OCI-LY3 (cell line): ENCODE measurements at regions not wholly inside any gene's neighbourhood (a gene's known extent, or its start where the extent isn't known, plus 50 kb on each side); places are given as distances from the start of the nearest gene placed in this dataset.

Source experiments
- H2AFZ ChIP-seq: fragments of 200-600, 300-600 bp; shearing (Covaris generic); 2 replicates; pipeline ENCODE4 v1.6.0; 2014; ENCODE audit warnings: antibody characterized with exemption, low read depth, low read length
- H3K27ac ChIP-seq: fragments of 200-600, 300-600 bp; sonication (generic); 2 replicates; pipeline ENCODE4 v1.5.1; 2014; ENCODE audit warnings: mild to moderate bottlenecking, low read length, moderate library complexity, mixed read lengths
- H3K27me3 ChIP-seq: fragments of 200-600, 300-600 bp; sonication (generic); 2 replicates; pipeline ENCODE4 v1.6.1; 2014; ENCODE audit warnings: low read depth, low read length, mixed read lengths
- H3K36me3 ChIP-seq: fragments of 200-600, 300-600 bp; sonication (generic); replicated peaks from 2 replicates; pipeline ENCODE3; 2014; ENCODE audit warnings: low read depth, low read length, mixed read lengths
- H3K4me1 ChIP-seq: fragments of 300-600, 200-600 bp; sonication (generic); 2 replicates; pipeline ENCODE4 v1.6.1; 2014; ENCODE audit warnings: low read length, mixed read lengths
- H3K4me2 ChIP-seq: fragments of 200-600, 300-600 bp; sonication (generic); 2 replicates; pipeline ENCODE4 v1.6.1; 2014; ENCODE audit warnings: low read length, mixed read lengths
- H3K4me3 ChIP-seq: fragments of 300-600, 200-600 bp; sonication (generic); 2 replicates; pipeline ENCODE4 v1.5.1; 2014; ENCODE audit warnings: antibody characterized with exemption, mild to moderate bottlenecking, low read length, moderate library complexity
- H3K79me2 ChIP-seq: fragments of 300-600, 200-600 bp; shearing (Covaris generic); 2 replicates; pipeline ENCODE4 v1.6.1; 2014; ENCODE audit warnings: mild to moderate bottlenecking, low read length, mixed read lengths
- H3K9ac ChIP-seq: fragments of 300-600, 200-600 bp; shearing (Covaris generic); 2 replicates; pipeline ENCODE4 v1.6.0; 2014; ENCODE audit warnings: mild to moderate bottlenecking, low read length, moderate library complexity
- H3K9me3 ChIP-seq: fragments of 200-600, 300-600 bp; shearing (Covaris generic); 2 replicates; pipeline ENCODE4 v1.6.1; 2014; ENCODE audit warnings: low read length, mixed read lengths; ENCODE audit not compliant: insufficient read depth
- H4K20me1 ChIP-seq: fragments of 200-600, 300-600 bp; sonication (generic); 2 replicates; pipeline ENCODE4 v1.6.1; 2016; ENCODE audit warnings: low read length, mixed read lengths; ENCODE audit not compliant: insufficient read depth
- CTCF ChIP-seq: fragments of 200-600, 300-600 bp; sonication (generic); IDR thresholded peaks from 2 replicates; pipeline ENCODE4 v1.5.1; 2014; ENCODE audit warnings: antibody characterized with exemption, low read length, low read depth
- EZH2phosphoT487 ChIP-seq: fragments of 200-600 bp; shearing (Covaris generic); IDR thresholded peaks from 2 replicates; pipeline ENCODE4 v1.6.1; 2018; ENCODE audit warnings: antibody characterized with exemption, mixed run types, low read depth

- TF ChIP-seq EZH2phosphoT487, result no peak
- TF ChIP-seq CTCF, result no peak
- H3K36me3 ChIP-seq, result no peaks in the 10 kb centered on the region
- H3K4me2 ChIP-seq, result no peak overlapping the region
- H2AFZ ChIP-seq, result no peak overlapping the region
- no peaks in the 10 kb centered on the region for H3K9me3 ChIP-seq
- no peak overlapping the region for H3K9ac ChIP-seq
- no peak overlapping the region for H3K27ac ChIP-seq
- no peaks in the 10 kb centered on the region for H4K20me1 ChIP-seq
- no peaks in the 10 kb centered on the region for H3K4me1 ChIP-seq
- no peaks in the 10 kb centered on the region for H3K79me2 ChIP-seq
- no peaks in the 10 kb centered on the region for H3K27me3 ChIP-seq
- H3K4me3 ChIP-seq, result no peak overlapping the region
Measured at GRCh38 chr20:52037370-52037769, 154.2 kb downstream of the ZFP64 start.

GRCh38 chr20:52035977-52036376 is 155.6 kb downstream of the ZFP64 start:
- no peaks in the 10 kb centered on the region for H3K79me2 ChIP-seq
- H2AFZ ChIP-seq, result no peak overlapping the region
- H4K20me1 ChIP-seq, result no peaks in the 10 kb centered on the region
- H3K4me2 ChIP-seq, result no peak overlapping the region
- H3K27ac ChIP-seq, result no peak overlapping the region
- no peaks in the 10 kb centered on the region for H3K4me1 ChIP-seq
- no peak overlapping the region for H3K9ac ChIP-seq
- no peak overlapping the region for H3K4me3 ChIP-seq
- H3K36me3 ChIP-seq, result no peaks in the 10 kb centered on the region
- TF ChIP-seq EZH2phosphoT487, result no peak
- TF ChIP-seq CTCF, result no peak
- H3K27me3 ChIP-seq, result no peaks in the 10 kb centered on the region
- H3K9me3 ChIP-seq, result no peaks in the 10 kb centered on the region

GRCh38 chr20:52035498-52035897 is 156.1 kb downstream of the ZFP64 start:
- no peak overlapping the region for H3K27ac ChIP-seq
- H3K9me3 ChIP-seq, result no peaks in the 10 kb centered on the region
- TF ChIP-seq EZH2phosphoT487 (no peak), CTCF (no peak)
- H3K4me2 ChIP-seq, result no peak overlapping the region
- no peak overlapping the region for H3K4me3 ChIP-seq
- no peak overlapping the region for H3K9ac ChIP-seq
- no peaks in the 10 kb centered on the region for H3K79me2 ChIP-seq
- H2AFZ ChIP-seq, result no peak overlapping the region
- no peaks in the 10 kb centered on the region for H3K27me3 ChIP-seq
- H3K4me1 ChIP-seq, result no peaks in the 10 kb centered on the region
- no peaks in the 10 kb centered on the region for H4K20me1 ChIP-seq
- H3K36me3 ChIP-seq, result no peaks in the 10 kb centered on the region

GRCh38 chr20:52034581-52034980 is 157.0 kb downstream of the ZFP64 start:
- Histone ChIP-seq H3K27ac (no peak overlapping the region), H4K20me1 (no peaks in the 10 kb centered on the region), H3K4me2 (no peak overlapping the region), H3K79me2 (no peaks in the 10 kb centered on the region), H3K27me3 (no peaks in the 10 kb centered on the region), H3K4me3 (no peak overlapping the region), H3K9ac (no peak overlapping the region), H2AFZ (no peak overlapping the region), H3K4me1 (no peaks in the 10 kb centered on the region), H3K9me3 (no peaks in the 10 kb centered on the region), H3K36me3 (no peaks in the 10 kb centered on the region)
- TF ChIP-seq EZH2phosphoT487, result no peak
- TF ChIP-seq CTCF, result no peak
